CD14-positive monocyte (primary cell): ENCODE measurements at regions not wholly inside any gene's neighbourhood (a gene's known extent, or its start where the extent isn't known, plus 50 kb on each side); places are given as distances from the start of the nearest gene placed in this dataset.

Experiments used
- DNase-seq, 3 donors: peaks; one replicate each; pipeline ENCODE4 v3.0.0-alpha.2; 2011 to 2022
- H2AFZ ChIP-seq: 2 replicates; pipeline ENCODE4 v1.6.0; 2012; ENCODE audit warnings: mild to moderate bottlenecking, low read depth, low read length, inconsistent platforms; ENCODE audit not compliant: insufficient read depth, poor library complexity, severe bottlenecking
- H3K27ac ChIP-seq, 2 donors: 1 replicate in 1 of 2; 2 replicates in 1 of 2; pipeline ENCODE4 v1.5.1; 2012 to 2013; ENCODE audit warnings: low read length in 2 of 2, control low read depth in 1 of 2, inconsistent platforms in 1 of 2, low read depth in 1 of 2, mild to moderate bottlenecking in 1 of 2
- H3K27me3 ChIP-seq, 2 donors: one replicate each; pipeline versions ENCODE4 v1.6.0 to v1.6.1; 2011 to 2013; ENCODE audit warnings: low read length in 2 of 2; ENCODE audit not compliant: control insufficient read depth in 2 of 2, insufficient read depth in 2 of 2
- H3K36me3 ChIP-seq, 2 donors: replicated peaks in 1 of 2; 1 replicate in 1 of 2; 2 replicates in 1 of 2; pipeline versions ENCODE4 v1.5.1 to v1.6.1; 2012 to 2013; ENCODE audit warnings: low read length in 2 of 2, control low read depth in 1 of 2, inconsistent platforms in 1 of 2, mild to moderate bottlenecking in 1 of 2; ENCODE audit not compliant: insufficient read depth in 2 of 2, control insufficient read depth in 1 of 2
- H3K4me1 ChIP-seq, 2 donors: 1 replicate in 1 of 2; 2 replicates in 1 of 2; pipeline versions ENCODE4 v1.5.1 to v1.6.1; 2012 to 2013; ENCODE audit warnings: low read length in 2 of 2, control low read depth in 1 of 2, inconsistent platforms in 1 of 2, mild to moderate bottlenecking in 1 of 2, moderate library complexity in 1 of 2; ENCODE audit not compliant: insufficient read depth in 2 of 2, control insufficient read depth in 1 of 2
- H3K4me2 ChIP-seq: replicated peaks from 2 replicates; pipeline ENCODE3; 2012; ENCODE audit warnings: low read length, moderate library complexity, mild to moderate bottlenecking; ENCODE audit not compliant: poor library complexity, severe bottlenecking; ENCODE audit errors: extremely low read depth
- H3K4me3 ChIP-seq, 3 experiments: fragments of 200-600 bp in 1 of 3; sonication (generic) in 1 of 3; replicated peaks in 1 of 3; 1 replicate in 2 of 3; 2 replicates in 1 of 3; pipeline ENCODE4 v1.5.1; 2011 to 2013; ENCODE audit warnings: low read length in 3 of 3, mild to moderate bottlenecking in 3 of 3, control low read depth in 2 of 3, low read depth in 2 of 3, inconsistent platforms in 1 of 3, moderate library complexity in 1 of 3
- H3K79me2 ChIP-seq: 2 replicates; pipeline ENCODE4 v1.6.0; 2012; ENCODE audit warnings: mild to moderate bottlenecking, control low read depth, inconsistent platforms, low read length, moderate library complexity; ENCODE audit not compliant: insufficient read depth
- H3K9ac ChIP-seq: 2 replicates; pipeline ENCODE4 v1.6.0; 2017; ENCODE audit warnings: low read length, mild to moderate bottlenecking; ENCODE audit not compliant: insufficient read depth, poor library complexity, severe bottlenecking
- H3K9me3 ChIP-seq, 2 donors: replicated peaks in 1 of 2; 1 replicate in 1 of 2; 2 replicates in 1 of 2; pipeline versions ENCODE4 v1.5.1 to v1.6.1; 2012 to 2013; ENCODE audit warnings: low read length in 2 of 2, control low read depth in 1 of 2; ENCODE audit not compliant: control insufficient read depth in 1 of 2, insufficient read depth in 1 of 2
- H4K20me1 ChIP-seq: 2 replicates; pipeline ENCODE4 v1.6.0; 2012; ENCODE audit warnings: mild to moderate bottlenecking, low read length, control low read depth, moderate library complexity; ENCODE audit not compliant: insufficient read depth
- H3K27ac Mint-ChIP-seq, 7 donors: one replicate each; pipeline ENCODE4 v1.8.0; 2020; ENCODE audit warnings: mild to moderate bottlenecking in 7 of 7, mixed read lengths in 7 of 7, moderate library complexity in 6 of 7, inconsistent platforms in 2 of 7
- H3K27me3 Mint-ChIP-seq, 3 donors: one replicate each; pipeline ENCODE4 v1.8.0; 2021 to 2022; ENCODE audit warnings: low read depth in 3 of 3, mild to moderate bottlenecking in 3 of 3, mixed read lengths in 3 of 3, moderate library complexity in 3 of 3, inconsistent platforms in 1 of 3
- H3K36me3 Mint-ChIP-seq, 2 donors: one replicate each; pipeline ENCODE4 v1.8.0; 2020; ENCODE audit warnings: mixed read lengths in 2 of 2, inconsistent platforms in 1 of 2, mild to moderate bottlenecking in 1 of 2
- H3K4me1 Mint-ChIP-seq: one replicate; pipeline ENCODE4 v1.8.0; 2020; ENCODE audit warnings: mild to moderate bottlenecking, mixed read lengths
- H3K4me3 Mint-ChIP-seq, 2 donors: one replicate each; pipeline ENCODE4 v1.8.0; 2020; ENCODE audit warnings: mild to moderate bottlenecking in 2 of 2, mixed read lengths in 2 of 2, moderate library complexity in 1 of 2
- H3K9me3 Mint-ChIP-seq, 7 donors: one replicate each; pipeline ENCODE4 v1.8.0; 2020 to 2022; ENCODE audit warnings: mixed read lengths in 7 of 7, mild to moderate bottlenecking in 6 of 7, moderate library complexity in 6 of 7, inconsistent platforms in 2 of 7
- CTCF ChIP-seq: fragments of 200-600 bp; IDR thresholded peaks from one replicate; pipeline ENCODE4 v1.8.0; 2022; ENCODE audit warnings: antibody characterized with exemption, mild to moderate bottlenecking
- WGBS: methylation state at CpG from one replicate; pipeline ENCODE4 v1.1.5; 2013; ENCODE audit warnings: missing lambda C conversion rate; ENCODE audit not compliant: insufficient coverage; 5-methylcytosine and 5-hydroxymethylcytosine counted together
- intact Hi-C, 2 donors: fragments of 100-400 bp; cut with micrococcal nuclease; formaldehyde crosslinking; loops; one replicate each; pipeline versions ENCODE4 v1.15.0 to v1.15.1; 2023

GRCh38 chr4:126183206-126183605 lies 868.5 kb downstream of the FAT4 start:
- intact Hi-C loops: no loop called here
- no peak overlapping the region for H2AFZ ChIP-seq
- no peaks in the 10 kb centered on the region for H3K4me1 Mint-ChIP-seq
- no peaks in the 10 kb centered on the region for H3K36me3 Mint-ChIP-seq
- H3K79me2 ChIP-seq: no peaks in the 10 kb centered on the region
- H3K4me3 Mint-ChIP-seq: no peak overlapping the region
- H3K9me3 ChIP-seq: peaks cover 10 to 11% of the 10 kb centered on the region in 2 donors
- no peaks in the 10 kb centered on the region for H3K36me3 ChIP-seq
- no peak overlapping the region for H3K4me2 ChIP-seq
- no peak overlapping the region for H3K27ac ChIP-seq
- no peaks in the 10 kb centered on the region for H3K4me1 ChIP-seq
- no peak overlapping the region for H3K4me3 ChIP-seq
- TF ChIP-seq CTCF: no peak
- H3K27me3 ChIP-seq: no peaks in the 10 kb centered on the region
- H4K20me1 ChIP-seq: no peaks in the 10 kb centered on the region
- H3K9ac ChIP-seq: no peak overlapping the region
- peaks cover 0 to 2% (median 0%) of the 10 kb centered on the region in 7 donors for H3K9me3 Mint-ChIP-seq
- H3K27ac Mint-ChIP-seq: no peak overlapping the region
- DNase-seq: no peak
- no CpG with 5 or more reads among the region's 2 CpGs for WGBS
- H3K27me3 Mint-ChIP-seq: no peaks in the 10 kb centered on the region

DNA sequence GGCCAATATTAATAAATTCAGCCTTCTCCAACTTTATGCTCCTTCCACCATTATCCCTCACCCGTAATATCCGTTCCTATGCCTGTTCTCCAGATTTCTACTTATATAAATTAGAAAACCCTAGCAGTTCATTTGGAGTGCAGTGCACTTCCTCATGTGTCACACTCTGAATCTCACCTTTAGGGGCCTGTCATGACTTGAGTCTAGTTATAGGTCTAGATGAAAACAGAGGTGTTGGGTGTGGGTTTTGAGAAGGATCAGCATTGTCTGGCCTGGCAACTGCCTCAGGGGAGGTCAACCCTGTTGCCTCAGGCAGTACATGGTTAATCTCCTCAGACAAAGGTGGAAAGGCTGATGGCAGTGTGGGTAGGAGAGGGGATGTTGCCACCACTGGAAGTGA lies 876.8 kb downstream of the FAT4 start:
- intact Hi-C loops: no loop called here
- WGBS: no CpG with 5 or more reads among the region's 2 CpGs
- Mint-ChIP-seq H3K27ac (no peak overlapping the region), H3K4me3 (no peak overlapping the region), H3K36me3 (no peaks in the 10 kb centered on the region), H3K27me3 (no peaks in the 10 kb centered on the region), H3K4me1 (no peaks in the 10 kb centered on the region), H3K9me3 (peaks cover 0 to 21% (median 3%) of the 10 kb centered on the region in 7 donors)
- no peaks in the 10 kb centered on the region for H4K20me1 ChIP-seq
- no peaks in the 10 kb centered on the region for H3K79me2 ChIP-seq
- H3K36me3 ChIP-seq: no peaks in the 10 kb centered on the region
- H3K9me3 ChIP-seq: peaks cover 15 to 19% of the 10 kb centered on the region in 2 donors
- H3K27ac ChIP-seq: no peak overlapping the region
- no peak overlapping the region for H2AFZ ChIP-seq
- DNase-seq: no peak
- no peaks in the 10 kb centered on the region for H3K4me1 ChIP-seq
- no peak for TF ChIP-seq CTCF
- H3K9ac ChIP-seq: no peak overlapping the region
- no peaks in the 10 kb centered on the region for H3K27me3 ChIP-seq
- H3K4me3 ChIP-seq: no peak overlapping the region
- H3K4me2 ChIP-seq: no peak overlapping the region
